OCI-LY3 (cell line): ENCODE measurements at regions not wholly inside any gene's neighbourhood (a gene's known extent, or its start where the extent isn't known, plus 50 kb on each side); places are given as distances from the start of the nearest gene placed in this dataset.

Experiments used
- EZH2phosphoT487 ChIP-seq: fragments of 200-600 bp; shearing (Covaris generic); IDR thresholded peaks from 2 replicates; pipeline ENCODE4 v1.6.1; 2018; ENCODE audit warnings: antibody characterized with exemption, mixed run types, low read depth
- TF ChIP-seq, protein P1 (sequence below): fragments of 200-600, 300-600 bp; sonication (generic); IDR thresholded peaks from 2 replicates; pipeline ENCODE4 v1.5.1; 2014; ENCODE audit warnings: antibody characterized with exemption, low read length, low read depth

DNA sequence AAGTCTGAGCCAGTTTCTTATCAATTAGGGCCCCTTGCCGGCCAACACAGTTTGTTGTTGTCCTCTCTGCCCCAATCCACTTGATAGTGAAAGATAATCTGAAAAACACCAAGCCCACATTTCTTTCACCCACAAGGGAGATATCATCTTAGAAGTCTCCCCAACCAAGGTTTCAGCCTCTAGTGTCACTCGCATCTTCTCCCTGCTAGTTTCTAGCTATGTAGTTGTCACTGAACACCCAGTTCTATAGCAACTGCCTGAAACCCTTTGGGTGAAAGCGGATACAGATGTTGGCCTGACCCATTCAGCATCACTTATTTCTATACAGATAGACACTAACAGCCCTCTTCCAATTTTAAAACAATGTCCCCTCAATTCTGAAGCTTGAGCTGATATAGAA is 116.3 kb downstream of the BMP15 start:
- TF ChIP-seq, protein P1, sequence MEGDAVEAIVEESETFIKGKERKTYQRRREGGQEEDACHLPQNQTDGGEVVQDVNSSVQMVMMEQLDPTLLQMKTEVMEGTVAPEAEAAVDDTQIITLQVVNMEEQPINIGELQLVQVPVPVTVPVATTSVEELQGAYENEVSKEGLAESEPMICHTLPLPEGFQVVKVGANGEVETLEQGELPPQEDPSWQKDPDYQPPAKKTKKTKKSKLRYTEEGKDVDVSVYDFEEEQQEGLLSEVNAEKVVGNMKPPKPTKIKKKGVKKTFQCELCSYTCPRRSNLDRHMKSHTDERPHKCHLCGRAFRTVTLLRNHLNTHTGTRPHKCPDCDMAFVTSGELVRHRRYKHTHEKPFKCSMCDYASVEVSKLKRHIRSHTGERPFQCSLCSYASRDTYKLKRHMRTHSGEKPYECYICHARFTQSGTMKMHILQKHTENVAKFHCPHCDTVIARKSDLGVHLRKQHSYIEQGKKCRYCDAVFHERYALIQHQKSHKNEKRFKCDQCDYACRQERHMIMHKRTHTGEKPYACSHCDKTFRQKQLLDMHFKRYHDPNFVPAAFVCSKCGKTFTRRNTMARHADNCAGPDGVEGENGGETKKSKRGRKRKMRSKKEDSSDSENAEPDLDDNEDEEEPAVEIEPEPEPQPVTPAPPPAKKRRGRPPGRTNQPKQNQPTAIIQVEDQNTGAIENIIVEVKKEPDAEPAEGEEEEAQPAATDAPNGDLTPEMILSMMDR, result no peak
- TF ChIP-seq EZH2phosphoT487, result no peak
